SK-N-SH treated with all-trans-retinoic acid at 6 μM for 48 hours (cell line): ENCODE measurements at regions not wholly inside any gene's neighbourhood (a gene's known extent, or its start where the extent isn't known, plus 50 kb on each side); places are given as distances from the start of the nearest gene placed in this dataset.

Experiments used
- ATAC-seq: fragments of 200-7000 bp; cut with Tn5 transposase; 3 replicates; pipeline ENCODE4 v1.9.1; 2020; ENCODE audit warnings: mild to moderate bottlenecking, moderate library complexity
- ARNTL ChIP-seq: fragments of 450-650 bp; formaldehyde crosslinking; IDR thresholded peaks from 2 replicates; pipeline ENCODE4 v1.5.0; 2020; ENCODE audit warnings: low read depth, mild to moderate bottlenecking, moderate library complexity, borderline replicate concordance
- BACH2 ChIP-seq: fragments of 250-450 bp; sonication (Bioruptor Pico); IDR thresholded peaks from 2 replicates; pipeline ENCODE4 v1.9.0; 2021; ENCODE audit warnings: mild to moderate bottlenecking, borderline replicate concordance
- CREB5 ChIP-seq: fragments of 250-450 bp; sonication (Bioruptor Pico); IDR thresholded peaks from 2 replicates; pipeline ENCODE4 v1.5.1; 2020; ENCODE audit warnings: low read depth, mild to moderate bottlenecking, moderate library complexity
- CSDC2 ChIP-seq: fragments of 250-450 bp; sonication (Bioruptor Pico); IDR thresholded peaks from 2 replicates; pipeline ENCODE4 v1.5.0; 2020; ENCODE audit warnings: mild to moderate bottlenecking, moderate library complexity
- ESRRG ChIP-seq: fragments of 250-450 bp; sonication (Bioruptor Pico); IDR thresholded peaks from 2 replicates; pipeline ENCODE4 v1.6.1; 2021; ENCODE audit warnings: mild to moderate bottlenecking
- GLIS3 ChIP-seq: fragments of 250-450 bp; sonication (Bioruptor Pico); IDR thresholded peaks from 2 replicates; pipeline ENCODE4 v1.5.0; 2020; ENCODE audit warnings: mild to moderate bottlenecking, moderate library complexity
- ISL1 ChIP-seq: fragments of 250-450 bp; sonication (Bioruptor Pico); IDR thresholded peaks from 2 replicates; pipeline ENCODE4 v2.1.2; 2022; ENCODE audit warnings: mild to moderate bottlenecking, moderate library complexity
- OSR1 ChIP-seq: fragments of 250-450 bp; sonication (Bioruptor Pico); IDR thresholded peaks from 2 replicates; pipeline ENCODE4 v1.8.0; 2022; ENCODE audit warnings: moderate library complexity, mild to moderate bottlenecking, inconsistent platforms
- POU6F1 ChIP-seq: fragments of 250-450 bp; sonication (Bioruptor Pico); IDR thresholded peaks from 2 replicates; pipeline ENCODE4 v1.8.0; 2021; ENCODE audit warnings: low read depth, mild to moderate bottlenecking, moderate library complexity, borderline replicate concordance
- PPARA ChIP-seq: fragments of 250-450 bp; sonication (Bioruptor Pico); IDR thresholded peaks from 2 replicates; pipeline ENCODE4 v1.5.0; 2020; ENCODE audit warnings: mild to moderate bottlenecking, borderline replicate concordance
- RARB ChIP-seq: fragments of 250-450 bp; sonication (Bioruptor Pico); IDR thresholded peaks from 2 replicates; pipeline ENCODE4 v1.8.0; 2021; ENCODE audit warnings: mild to moderate bottlenecking, moderate library complexity
- SNAI2 ChIP-seq: fragments of 250-450 bp; sonication (Bioruptor Pico); IDR thresholded peaks from 2 replicates; pipeline ENCODE4 v1.5.0; 2020; ENCODE audit warnings: mild to moderate bottlenecking, moderate library complexity
- TCF4 ChIP-seq: fragments of 250-450 bp; sonication (Bioruptor Pico); IDR thresholded peaks from 2 replicates; pipeline ENCODE4 v1.8.0; 2021; ENCODE audit warnings: mild to moderate bottlenecking, moderate library complexity, borderline replicate concordance
- TOX ChIP-seq: fragments of 250-450 bp; sonication (Bioruptor Pico); IDR thresholded peaks from 2 replicates; pipeline ENCODE4 v1.8.0; 2021; ENCODE audit warnings: mild to moderate bottlenecking, moderate library complexity, borderline replicate concordance
- TSHZ2 ChIP-seq: fragments of 250-450 bp; sonication (Bioruptor Pico); IDR thresholded peaks from 2 replicates; pipeline ENCODE4 v1.5.0; 2020; ENCODE audit warnings: mild to moderate bottlenecking, moderate library complexity
- ZC3H10 ChIP-seq: fragments of 250-450 bp; sonication (Bioruptor Pico); IDR thresholded peaks from 2 replicates; pipeline ENCODE4 v1.5.1; 2021; ENCODE audit warnings: mild to moderate bottlenecking, moderate library complexity
- ZFP3 ChIP-seq: fragments of 250-450 bp; sonication (Bioruptor Pico); IDR thresholded peaks from 2 replicates; pipeline ENCODE4 v1.5.0; 2020; ENCODE audit warnings: mild to moderate bottlenecking, moderate library complexity
- ZFP30 ChIP-seq: fragments of 450-650 bp; formaldehyde crosslinking; IDR thresholded peaks from 2 replicates; pipeline ENCODE4 v1.5.0; 2022; ENCODE audit warnings: mild to moderate bottlenecking, moderate library complexity
- ZNF565 ChIP-seq: fragments of 450-650 bp; formaldehyde crosslinking; conservative IDR thresholded peaks from 2 replicates; pipeline ENCODE4 v1.5.0; 2020; ENCODE audit warnings: low read depth, mild to moderate bottlenecking, moderate library complexity
- ZNF70 ChIP-seq: fragments of 450-650 bp; formaldehyde crosslinking; IDR thresholded peaks from 2 replicates; pipeline ENCODE4 v1.5.0; 2020; ENCODE audit warnings: mild to moderate bottlenecking, moderate library complexity
- ZNF8 ChIP-seq: fragments of 450-650 bp; formaldehyde crosslinking; IDR thresholded peaks from 2 replicates; pipeline ENCODE4 v1.5.0; 2020; ENCODE audit warnings: mild to moderate bottlenecking, moderate library complexity
- TF ChIP-seq, protein P1 (sequence below): fragments of 250-450 bp; sonication (Bioruptor Pico); IDR thresholded peaks from 2 replicates; pipeline ENCODE4 v1.5.1; 2021; ENCODE audit warnings: mild to moderate bottlenecking, moderate library complexity
- TF ChIP-seq, protein P2 (sequence below): fragments of 250-450 bp; sonication (Bioruptor Pico); IDR thresholded peaks from 2 replicates; pipeline ENCODE4 v1.8.0; 2020; ENCODE audit warnings: mild to moderate bottlenecking, moderate library complexity, borderline replicate concordance

DNA sequence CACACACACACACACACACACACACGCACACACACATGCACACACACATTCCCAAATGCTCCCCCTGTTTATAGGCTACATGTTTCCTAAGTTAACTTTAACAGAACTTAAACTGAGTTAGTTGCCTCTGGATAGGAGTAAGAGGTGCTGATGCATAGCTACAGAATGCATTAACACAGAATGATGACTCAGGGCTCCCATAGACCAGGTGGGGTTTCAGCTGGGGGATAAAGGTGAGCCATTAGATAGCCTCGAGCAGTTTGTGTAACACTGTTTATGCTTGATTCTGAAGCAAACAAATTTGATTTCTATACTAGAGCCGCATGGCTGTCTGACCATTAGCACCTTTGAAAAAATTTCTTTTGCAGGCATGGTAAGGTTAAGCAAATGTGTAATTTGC lies 741.0 kb downstream of the PLCL1 start (continued):
- TF ChIP-seq RARB (no peak), ARNTL (CRISPR knock-in tag) (no peak), OSR1 (no peak)

GRCh38 chr2:198544461-198544860 lies 740.1 kb downstream of the PLCL1 start:
- no peak for TF ChIP-seq BACH2
- TF ChIP-seq, protein P1, sequence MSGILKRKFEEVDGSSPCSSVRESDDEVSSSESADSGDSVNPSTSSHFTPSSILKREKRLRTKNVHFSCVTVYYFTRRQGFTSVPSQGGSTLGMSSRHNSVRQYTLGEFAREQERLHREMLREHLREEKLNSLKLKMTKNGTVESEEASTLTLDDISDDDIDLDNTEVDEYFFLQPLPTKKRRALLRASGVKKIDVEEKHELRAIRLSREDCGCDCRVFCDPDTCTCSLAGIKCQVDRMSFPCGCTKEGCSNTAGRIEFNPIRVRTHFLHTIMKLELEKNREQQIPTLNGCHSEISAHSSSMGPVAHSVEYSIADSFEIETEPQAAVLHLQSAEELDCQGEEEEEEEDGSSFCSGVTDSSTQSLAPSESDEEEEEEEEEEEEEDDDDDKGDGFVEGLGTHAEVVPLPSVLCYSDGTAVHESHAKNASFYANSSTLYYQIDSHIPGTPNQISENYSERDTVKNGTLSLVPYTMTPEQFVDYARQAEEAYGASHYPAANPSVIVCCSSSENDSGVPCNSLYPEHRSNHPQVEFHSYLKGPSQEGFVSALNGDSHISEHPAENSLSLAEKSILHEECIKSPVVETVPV: no peak
- TF ChIP-seq PPARA (CRISPR knock-in tag): no peak
- TF ChIP-seq ZFP3: no peak
- TF ChIP-seq CREB5 (CRISPR knock-in tag): no peak
- no peak for TF ChIP-seq ZNF565 (CRISPR knock-in tag)
- TF ChIP-seq ZC3H10 (CRISPR knock-in tag): no peak
- no peak for TF ChIP-seq ISL1 (CRISPR knock-in tag)
- no peak for TF ChIP-seq SNAI2 (CRISPR knock-in tag)
- TF ChIP-seq ZFP30: no peak
- TF ChIP-seq ESRRG (CRISPR knock-in tag): no peak
- TF ChIP-seq ARNTL (CRISPR knock-in tag): no peak
- no peak for TF ChIP-seq ZNF8 (CRISPR knock-in tag)
- no peak for TF ChIP-seq GLIS3 (CRISPR knock-in tag)
- no peak for TF ChIP-seq TSHZ2
- no peak for TF ChIP-seq RARB
- no peak for ATAC-seq

- TF ChIP-seq TCF4 (CRISPR knock-in tag): no peak
- no peak for TF ChIP-seq ZNF8 (CRISPR knock-in tag)
- no peak for TF ChIP-seq ZC3H10 (CRISPR knock-in tag)
- TF ChIP-seq ESRRG (CRISPR knock-in tag): no peak
- no peak for TF ChIP-seq PPARA (CRISPR knock-in tag)
- TF ChIP-seq TSHZ2: no peak
- TF ChIP-seq ARNTL (CRISPR knock-in tag): no peak
- no peak for TF ChIP-seq ZNF70
- TF ChIP-seq ZFP30: no peak
- no peak for TF ChIP-seq GLIS3 (CRISPR knock-in tag)
- TF ChIP-seq CSDC2 (CRISPR knock-in tag): no peak
- TF ChIP-seq, protein P2, sequence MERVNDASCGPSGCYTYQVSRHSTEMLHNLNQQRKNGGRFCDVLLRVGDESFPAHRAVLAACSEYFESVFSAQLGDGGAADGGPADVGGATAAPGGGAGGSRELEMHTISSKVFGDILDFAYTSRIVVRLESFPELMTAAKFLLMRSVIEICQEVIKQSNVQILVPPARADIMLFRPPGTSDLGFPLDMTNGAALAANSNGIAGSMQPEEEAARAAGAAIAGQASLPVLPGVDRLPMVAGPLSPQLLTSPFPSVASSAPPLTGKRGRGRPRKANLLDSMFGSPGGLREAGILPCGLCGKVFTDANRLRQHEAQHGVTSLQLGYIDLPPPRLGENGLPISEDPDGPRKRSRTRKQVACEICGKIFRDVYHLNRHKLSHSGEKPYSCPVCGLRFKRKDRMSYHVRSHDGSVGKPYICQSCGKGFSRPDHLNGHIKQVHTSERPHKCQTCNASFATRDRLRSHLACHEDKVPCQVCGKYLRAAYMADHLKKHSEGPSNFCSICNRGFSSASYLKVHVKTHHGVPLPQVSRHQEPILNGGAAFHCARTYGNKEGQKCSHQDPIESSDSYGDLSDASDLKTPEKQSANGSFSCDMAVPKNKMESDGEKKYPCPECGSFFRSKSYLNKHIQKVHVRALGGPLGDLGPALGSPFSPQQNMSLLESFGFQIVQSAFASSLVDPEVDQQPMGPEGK (CRISPR knock-in tag): no peak
- TF ChIP-seq, protein P1: no peak
- TF ChIP-seq ISL1 (CRISPR knock-in tag): no peak
- no peak for TF ChIP-seq ZFP3
- TF ChIP-seq BACH2: no peak
- no peak for TF ChIP-seq POU6F1
- no peak for TF ChIP-seq CREB5 (CRISPR knock-in tag)
- no peak for TF ChIP-seq RARB
- no peak for TF ChIP-seq TOX (CRISPR knock-in tag)
- no peak for ATAC-seq
Measured at GRCh38 chr2:198534756-198535155, 730.4 kb downstream of the PLCL1 start.
